HCT116 (cell line): ENCODE measurements at regions not wholly inside any gene's neighbourhood (a gene's known extent, or its start where the extent isn't known, plus 50 kb on each side); places are given as distances from the start of the nearest gene placed in this dataset.
A peak's percentile ranks its signal among the peaks of the same experiment; 100 is the strongest.

Source experiments
- ATAC-seq: fragments of 200-7000 bp; cut with Tn5 transposase; 2 replicates; pipeline ENCODE4 v1.9.1; 2020; ENCODE audit warnings: mild to moderate bottlenecking, moderate library complexity
- BruUV-seq: library from RNA; stranded (reverse); fragments of 400-500 nt; replicated peaks from 2 replicates; lab custom pipeline; 2021; lab: Mats Ljungman, UMichigan
- CTCF ChIA-PET: fragments of 300-600 bp; sonication (Branson Sonifier 250); formaldehyde crosslinking; loops from one replicate; lab custom pipeline; 2021; ENCODE audit warnings: antibody characterized with exemption; lab: Charles Lee
- POLR2A ChIA-PET: fragments of 300-600, 350-600 bp; sonication (Branson Sonifier 250); formaldehyde crosslinking; loops from one replicate; lab custom pipeline; 2021; ENCODE audit warnings: antibody characterized with exemption; lab: Charles Lee
- RAD21 ChIA-PET, 2 experiments: fragments of 300-600 bp; sonication (Branson Sonifier 250); formaldehyde crosslinking; loops; one replicate each; lab custom pipeline; 2023; ENCODE audit warnings: low total read pairs in 2 of 2; ENCODE audit not compliant: uncharacterized antibody in 2 of 2, unreplicated experiment in 2 of 2, low non-redundant PET in 1 of 2; lab: Charles Lee
- DNase-seq: peaks from one replicate; pipeline ENCODE4 v3.0.0-alpha.2; 2010; ENCODE audit warnings: low read depth, low spot score
- H2AFZ ChIP-seq: fragments of 200-600 bp; shearing (Covaris generic), sonication (generic); 2 replicates; pipeline ENCODE4 v1.6.1; 2017; ENCODE audit warnings: low read depth, mixed run types, mixed read lengths, antibody characterized with exemption, low read length; ENCODE audit not compliant: poor library complexity, severe bottlenecking
- H3K27ac ChIP-seq: 2 replicates; pipeline ENCODE4 v1.5.1; 2012; ENCODE audit warnings: low read depth, low read length
- H3K27me3 ChIP-seq: fragments of 200-600 bp; sonication (generic); 2 replicates; pipeline ENCODE4 v1.6.1; 2016; ENCODE audit warnings: mixed run types, low read length, mixed read lengths; ENCODE audit not compliant: insufficient read depth
- H3K36me3 ChIP-seq, 2 experiments: fragments of 200-500 bp in 1 of 2; fragments of 200-600 bp in 1 of 2; sonication (Bioruptor generic) in 1 of 2; sonication (generic) in 1 of 2; 2 replicates each; pipeline versions ENCODE4 v1.5.1 to v1.6.1; 2014 to 2016; ENCODE audit warnings: low read length in 2 of 2, inconsistent platforms in 1 of 2, mixed read lengths in 1 of 2, mixed run types in 1 of 2; ENCODE audit not compliant: insufficient read depth in 2 of 2, control insufficient read depth in 1 of 2
- H3K4me1 ChIP-seq, 2 experiments: fragments of 200-600 bp in 1 of 2; sonication (generic) in 1 of 2; 2 replicates each; pipeline versions ENCODE4 v1.5.1 to v1.6.1; 2012 to 2017; ENCODE audit warnings: low read length in 2 of 2, inconsistent platforms in 1 of 2, mild to moderate bottlenecking in 1 of 2, mixed read lengths in 1 of 2, mixed run types in 1 of 2, moderate library complexity in 1 of 2; ENCODE audit not compliant: insufficient read depth in 2 of 2, control insufficient read depth in 1 of 2
- H3K4me2 ChIP-seq: fragments of 200-600 bp; sonication (generic); 2 replicates; pipeline ENCODE4 v1.6.1; 2017; ENCODE audit warnings: mixed run types, low read length, mixed read lengths
- H3K4me3 ChIP-seq, 2 experiments: fragments of 200-600 bp in 1 of 2; sonication (generic) in 1 of 2; replicated peaks in 1 of 2; 2 replicates each; pipeline ENCODE4 v1.5.1; 2011 to 2016; ENCODE audit warnings: low read length in 2 of 2, control low read depth in 1 of 2, low read depth in 1 of 2, mild to moderate bottlenecking in 1 of 2, mixed read lengths in 1 of 2, mixed run types in 1 of 2
- H3K79me2 ChIP-seq: fragments of 200-600 bp; sonication (generic); 2 replicates; pipeline ENCODE4 v1.6.1; 2017; ENCODE audit warnings: mild to moderate bottlenecking, mixed run types, low read length, moderate library complexity, mixed read lengths; ENCODE audit not compliant: insufficient read depth
- H3K9ac ChIP-seq: fragments of 200-600 bp; sonication (generic); 2 replicates; pipeline ENCODE4 v1.6.1; 2016; ENCODE audit warnings: low read length, mixed read lengths
- H3K9me2 ChIP-seq: fragments of 200-600 bp; sonication (generic), shearing (Covaris generic); 2 replicates; pipeline ENCODE4 v1.6.1; 2017; ENCODE audit warnings: mixed run types, mild to moderate bottlenecking, moderate library complexity; ENCODE audit not compliant: insufficient read depth
- H3K9me3 ChIP-seq, 2 experiments: fragments of 200-500 bp in 1 of 2; fragments of 200-600 bp in 1 of 2; sonication (Bioruptor generic) in 1 of 2; sonication (generic) in 1 of 2; 2 replicates each; pipeline ENCODE4 v1.6.1; 2014 to 2017; ENCODE audit warnings: low read length in 2 of 2, mixed read lengths in 2 of 2, inconsistent platforms in 1 of 2, low read depth in 1 of 2, mild to moderate bottlenecking in 1 of 2, mixed run types in 1 of 2, moderate library complexity in 1 of 2; ENCODE audit not compliant: control insufficient read depth in 1 of 2, insufficient read depth in 1 of 2
- H4K20me1 ChIP-seq: fragments of 200-600 bp; sonication (generic), shearing (Covaris generic); 2 replicates; pipeline ENCODE4 v1.6.1; 2017; ENCODE audit warnings: mixed run types, mild to moderate bottlenecking, moderate library complexity; ENCODE audit not compliant: insufficient read depth
- ATF3 ChIP-seq: IDR thresholded peaks from 2 replicates; pipeline ENCODE4 v1.6.1; 2012
- CBX3 ChIP-seq: IDR thresholded peaks from 2 replicates; pipeline ENCODE4 v1.6.1; 2012; ENCODE audit warnings: low read depth
- EGR1 ChIP-seq: IDR thresholded peaks from 2 replicates; pipeline ENCODE4 v1.6.1; 2012; ENCODE audit warnings: low read depth
- JUND ChIP-seq: IDR thresholded peaks from 2 replicates; pipeline ENCODE4 v1.6.1; 2012
- MAX ChIP-seq: IDR thresholded peaks from 2 replicates; pipeline ENCODE4 v1.6.1; 2012
- POLR2A ChIP-seq: IDR thresholded peaks from 2 replicates; pipeline ENCODE4 v1.7.0; 2011; ENCODE audit warnings: borderline replicate concordance; ENCODE audit not compliant: insufficient read depth, insufficient read length; ENCODE audit errors: extremely low read depth
- SP1 ChIP-seq: IDR thresholded peaks from 2 replicates; pipeline ENCODE4 v1.6.1; 2012; ENCODE audit warnings: low read depth
- TCF7L2 ChIP-seq: IDR thresholded peaks from 2 replicates; pipeline ENCODE4 v1.7.0; 2011; ENCODE audit warnings: borderline replicate concordance, inconsistent platforms; ENCODE audit not compliant: insufficient read depth, insufficient read length; ENCODE audit errors: extremely low read depth
- ZFX ChIP-seq: fragments of 450-650 bp; IDR thresholded peaks from 2 replicates; pipeline ENCODE4 v1.6.1; 2017
- intact Hi-C: fragments of 100-400 bp; cut with micrococcal nuclease; formaldehyde crosslinking; loops from 2 replicates; pipeline ENCODE4 v1.10.0; 2022

GRCh38 chr1:168435439-168435838 is 108.4 kb downstream of the XCL2 start (continued):
- TF ChIP-seq JUND (no peak), MAX (no peak), ZFX (no peak)
- TF ChIP-seq, all 23 proteins: peak for 0

- no peak for DNase-seq
- Histone ChIP-seq H3K27ac (no peak overlapping the region), H3K4me3 (no peak overlapping the region)
- RAD21 ChIA-PET: no interaction called here
- TF ChIP-seq CBX3: no peak
- no peak for TF ChIP-seq TCF7L2
- TF ChIP-seq EGR1: no peak
- TF ChIP-seq POLR2A: no peak
- TF ChIP-seq SP1: no peak
- TF ChIP-seq, all 23 proteins: peak for 0
- Histone ChIP-seq H4K20me1 (no peaks in the 10 kb centered on the region), H3K9me3 (no peaks in the 10 kb centered on the region), H3K9ac (no peak overlapping the region), H3K4me1 (peaks cover 8 to 13% of the 10 kb centered on the region in 2 experiments), H2AFZ (no peak overlapping the region), H3K9me2 (no peaks in the 10 kb centered on the region), H3K79me2 (no peaks in the 10 kb centered on the region), H3K36me3 (no peaks in the 10 kb centered on the region), H3K4me2 (no peak overlapping the region), H3K27me3 (no peaks in the 10 kb centered on the region)
- ChIA-PET CTCF (no interaction called here), POLR2A (no interaction called here)
- intact Hi-C loops: no loop called here
- no TSS peak for BruUV-seq
- ATAC-seq: no peak
Measured at GRCh38 chr1:168433238-168433637, 110.6 kb downstream of the XCL2 start.

GRCh38 chr1:168431882-168432281 is 111.9 kb downstream of the XCL2 start:
- intact Hi-C loops: no loop called here
- H3K36me3 ChIP-seq: no peaks in the 10 kb centered on the region
- BruUV-seq: no TSS peak
- ChIA-PET POLR2A (no interaction called here), CTCF (no interaction called here), RAD21 (no interaction called here)
- H3K27ac ChIP-seq: no peak overlapping the region
- TF ChIP-seq EGR1 (0 out of 2 replicates have a peak, but pooled peaks have one; percentile 30), ATF3 (no peak), ZFX (no peak)
- DNase-seq: no peak
- no peak overlapping the region for H3K4me3 ChIP-seq
- H3K4me1 ChIP-seq: peaks cover 10 to 17% of the 10 kb centered on the region in 2 experiments
- no peaks in the 10 kb centered on the region for H3K9me2 ChIP-seq
- H3K9ac ChIP-seq: no peak overlapping the region
- H2AFZ ChIP-seq: no peak overlapping the region
- H3K79me2 ChIP-seq: no peaks in the 10 kb centered on the region
- no peaks in the 10 kb centered on the region for H3K27me3 ChIP-seq
- no peak overlapping the region for H3K4me2 ChIP-seq
- ATAC-seq: peak; percentile 61
- H4K20me1 ChIP-seq: no peaks in the 10 kb centered on the region
- no peaks in the 10 kb centered on the region for H3K9me3 ChIP-seq
